Naive thymus-derived CD4-positive, alpha-beta T cell (primary cell): ENCODE measurements at regions not wholly inside any gene's neighbourhood (a gene's known extent, or its start where the extent isn't known, plus 50 kb on each side); places are given as distances from the start of the nearest gene placed in this dataset.
A peak's percentile ranks its signal among the peaks of the same experiment; 100 is the strongest.

Experiments
- ATAC-seq: fragments of 150-1000 bp; cut with Tn5 transposase; 2 replicates; pipeline ENCODE4 v1.10.0; 2021; ENCODE audit warnings: mild to moderate bottlenecking, moderate library complexity
- CTCF ChIA-PET: fragments of 350-600 bp; sonication (Branson Sonifier 250); formaldehyde crosslinking; loops from one replicate; lab custom pipeline; 2021; ENCODE audit warnings: antibody characterized with exemption; lab: Charles Lee
- POLR2A ChIA-PET: fragments of 350-600 bp; sonication (Branson Sonifier 250); formaldehyde crosslinking; loops from one replicate; lab custom pipeline; 2021; ENCODE audit warnings: antibody characterized with exemption, inconsistent platforms; lab: Charles Lee
- DNase-seq, 9 donors: peaks; one replicate each; pipeline versions ENCODE4 v3.0.0 to v3.0.0-alpha.2; 2020 to 2022; ENCODE audit warnings: mixed read lengths in 1 of 9
- H3K27ac ChIP-seq: one replicate; pipeline ENCODE4 v1.7.0; 2013; ENCODE audit warnings: mild to moderate bottlenecking, low read depth, low read length, moderate library complexity
- H3K27me3 ChIP-seq, 2 donors: one replicate each; pipeline ENCODE4 v1.7.0; 2013; ENCODE audit warnings: low read length in 2 of 2, mild to moderate bottlenecking in 2 of 2, moderate library complexity in 2 of 2; ENCODE audit not compliant: control insufficient read depth in 2 of 2, insufficient read depth in 2 of 2
- H3K36me3 ChIP-seq, 3 experiments: 1 replicate in 2 of 3; 2 replicates in 1 of 3; pipeline ENCODE4 v1.7.0; 2013; ENCODE audit warnings: low read length in 3 of 3, mild to moderate bottlenecking in 3 of 3, moderate library complexity in 1 of 3; ENCODE audit not compliant: insufficient read depth in 3 of 3, control insufficient read depth in 2 of 3
- H3K4me1 ChIP-seq, 2 donors: one replicate each; pipeline ENCODE4 v1.7.0; 2013; ENCODE audit warnings: low read length in 2 of 2, mild to moderate bottlenecking in 2 of 2, moderate library complexity in 1 of 2; ENCODE audit not compliant: control insufficient read depth in 2 of 2, insufficient read depth in 2 of 2
- H3K4me3 ChIP-seq: 2 replicates; pipeline ENCODE4 v1.7.0; 2013; ENCODE audit warnings: mild to moderate bottlenecking, low read length
- H3K9me3 ChIP-seq, 3 experiments: 1 replicate in 2 of 3; 2 replicates in 1 of 3; pipeline ENCODE4 v1.7.0; 2013; ENCODE audit warnings: low read length in 3 of 3; ENCODE audit not compliant: control insufficient read depth in 2 of 3
- H3K27ac Mint-ChIP-seq, 9 donors: one replicate each; pipeline ENCODE4 v1.8.0; 2020 to 2022; ENCODE audit warnings: mixed read lengths in 9 of 9, mild to moderate bottlenecking in 8 of 9, moderate library complexity in 5 of 9, inconsistent platforms in 2 of 9
- H3K27me3 Mint-ChIP-seq, 5 donors: one replicate each; pipeline ENCODE4 v1.8.0; 2021 to 2022; ENCODE audit warnings: mixed read lengths in 5 of 5, mild to moderate bottlenecking in 1 of 5
- H3K36me3 Mint-ChIP-seq, 5 donors: one replicate each; pipeline ENCODE4 v1.8.0; 2020 to 2022; ENCODE audit warnings: mixed read lengths in 5 of 5, mild to moderate bottlenecking in 3 of 5, inconsistent platforms in 1 of 5
- H3K4me1 Mint-ChIP-seq, 7 donors: one replicate each; pipeline ENCODE4 v1.8.0; 2020 to 2022; ENCODE audit warnings: mixed read lengths in 7 of 7, mild to moderate bottlenecking in 3 of 7, inconsistent platforms in 1 of 7
- H3K4me3 Mint-ChIP-seq, 10 donors: one replicate each; pipeline ENCODE4 v1.8.0; 2020 to 2022; ENCODE audit warnings: mild to moderate bottlenecking in 10 of 10, mixed read lengths in 10 of 10, moderate library complexity in 6 of 10, inconsistent platforms in 2 of 10
- H3K9me3 Mint-ChIP-seq, 11 donors: one replicate each; pipeline ENCODE4 v1.8.0; 2020 to 2022; ENCODE audit warnings: mixed read lengths in 11 of 11, mild to moderate bottlenecking in 4 of 11, inconsistent platforms in 1 of 11, moderate library complexity in 1 of 11
- intact Hi-C, 2 donors: fragments of 100-400 bp; cut with micrococcal nuclease; formaldehyde crosslinking; loops; one replicate each; pipeline ENCODE4 v1.15.1; 2023

DNA sequence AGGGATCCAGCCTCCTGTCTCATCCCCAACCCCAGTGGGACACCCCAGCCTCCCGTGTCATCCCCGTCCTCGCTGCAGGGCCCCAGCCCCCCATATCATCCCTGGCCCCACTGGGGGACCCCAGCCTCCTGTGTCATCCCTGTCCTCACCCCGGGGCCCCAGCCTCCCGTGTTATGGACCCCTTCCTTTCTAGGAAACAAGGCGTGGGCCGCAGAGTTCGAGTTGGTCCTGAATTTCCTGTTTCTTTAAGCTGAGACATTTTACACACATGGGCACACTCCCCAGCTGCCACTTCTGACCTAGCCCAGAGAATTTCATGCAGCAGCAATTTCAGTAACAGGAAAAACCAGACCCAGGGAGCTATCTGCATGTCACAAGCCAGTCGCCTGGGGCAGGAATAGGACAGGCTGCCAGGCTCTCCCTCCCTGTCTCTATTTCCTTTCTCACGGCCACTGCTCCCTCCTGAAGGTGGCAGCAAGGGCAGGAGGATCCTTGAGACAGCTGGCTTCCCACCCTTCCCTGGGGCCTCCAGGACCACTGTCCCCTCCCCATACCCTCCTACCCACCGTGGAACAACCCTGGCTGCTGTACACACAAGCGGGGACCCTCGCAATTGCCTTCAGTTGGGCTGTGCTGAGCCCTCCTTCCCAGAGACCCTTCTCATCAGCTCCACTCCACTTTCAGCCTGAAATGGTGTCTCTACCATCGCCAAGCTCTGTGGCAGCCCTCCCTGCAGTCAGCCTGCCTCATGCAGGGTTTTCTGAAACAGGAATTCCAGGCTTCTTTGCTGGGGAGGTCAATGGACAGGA is 141.9 kb upstream of the ID2 start:
- Mint-ChIP-seq H3K27me3 (no peaks in the 10 kb centered on the region), H3K36me3 (no peaks in the 10 kb centered on the region), H3K9me3 (no peaks in the 10 kb centered on the region), H3K4me3 (peak overlapping the region in 2 of 10 donors; percentile 23 to 56), H3K4me1 (peaks cover 10 to 83% (median 35%) of the 10 kb centered on the region in 7 donors), H3K27ac (peak overlapping the region in 1 of 9 donors; percentile 80)
- Histone ChIP-seq H3K27me3 (no peaks in the 10 kb centered on the region), H3K4me1 (peaks cover 0 to 48% of the 10 kb centered on the region in 2 donors), H3K9me3 (no peaks in the 10 kb centered on the region), H3K4me3 (no peak overlapping the region), H3K36me3 (no peaks in the 10 kb centered on the region), H3K27ac (no peak overlapping the region)
- DNase-seq (no peak), ATAC-seq (no peak)
- intact Hi-C loops: loop anchor here in 1 of 2 donors (5.0 to 10.0 kb wide), 5 partner anchors 68 to 1085 kb away; no protein-coding TSS in a partner anchor
- CTCF ChIA-PET: interaction anchor here (0.7 kb wide), 1 partner anchor 123 kb away, joined by 3 read pairs; no protein-coding TSS in a partner anchor
- POLR2A ChIA-PET: no interaction called here

DNA sequence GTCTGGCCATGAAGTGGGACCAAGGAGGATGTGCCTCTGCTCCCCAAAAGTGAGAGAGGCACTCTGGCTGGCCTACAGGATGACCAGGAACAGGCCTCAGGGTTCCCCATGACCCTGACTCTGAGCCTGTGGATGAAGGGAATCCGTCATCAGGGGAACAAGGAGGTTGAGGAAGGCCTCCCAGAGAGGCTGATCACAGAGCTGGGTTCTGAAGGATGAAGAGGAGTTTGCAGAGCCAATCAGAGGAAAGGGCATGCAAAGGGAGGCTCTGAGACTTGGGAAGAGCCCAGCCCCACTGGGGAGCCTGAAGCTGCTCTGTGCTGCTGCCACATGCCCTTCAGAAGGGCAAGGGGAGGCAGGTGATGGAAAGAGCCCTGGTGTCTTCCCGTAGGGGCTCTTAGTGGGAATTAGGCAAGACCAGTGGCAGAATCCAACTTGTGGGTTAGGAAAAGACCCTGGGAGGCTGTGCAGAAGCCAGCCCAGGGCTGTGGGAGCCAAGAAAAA is 141.3 kb upstream of the ID2 start:
- intact Hi-C loops: loop anchor here in 1 of 2 donors (5.0 to 10.0 kb wide), 5 partner anchors 68 to 1086 kb away; no protein-coding TSS in a partner anchor
- ChIA-PET POLR2A (no interaction called here), CTCF (no interaction called here)
- peak overlapping the region in 1 of 9 donors; percentile 80 for H3K27ac Mint-ChIP-seq
- Histone ChIP-seq H3K36me3 (no peaks in the 10 kb centered on the region), H3K4me3 (no peak overlapping the region), H3K9me3 (no peaks in the 10 kb centered on the region), H3K4me1 (peaks cover 0 to 54% of the 10 kb centered on the region in 2 donors), H3K27ac (no peak overlapping the region), H3K27me3 (no peaks in the 10 kb centered on the region)
- ATAC-seq (no peak), DNase-seq (no peak)
- H3K9me3 Mint-ChIP-seq: no peaks in the 10 kb centered on the region
- H3K36me3 Mint-ChIP-seq: no peaks in the 10 kb centered on the region
- peak overlapping the region in 2 of 10 donors; percentile 23 to 56 for H3K4me3 Mint-ChIP-seq
- no peaks in the 10 kb centered on the region for H3K27me3 Mint-ChIP-seq
- peaks cover 17 to 88% (median 39%) of the 10 kb centered on the region in 7 donors for H3K4me1 Mint-ChIP-seq

DNA sequence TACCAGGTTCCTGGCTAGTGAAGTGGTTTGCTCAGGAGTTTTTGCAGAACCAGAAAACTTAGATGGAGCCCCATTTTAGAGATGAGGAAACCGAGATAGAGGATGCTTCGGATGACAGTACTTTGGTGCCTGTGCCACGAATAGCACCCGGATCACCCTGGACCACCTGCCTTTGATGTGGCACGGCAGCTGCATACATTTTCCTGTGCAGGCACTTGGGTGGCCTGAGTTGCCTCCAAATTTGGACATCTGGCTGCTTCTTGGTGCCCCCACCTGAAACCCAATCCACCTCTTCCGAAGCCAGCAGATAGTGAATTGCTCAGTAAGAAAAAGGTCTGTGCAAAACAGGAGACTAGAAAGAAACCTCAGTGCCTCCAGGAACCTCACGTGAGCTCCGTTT is 140.6 kb upstream of the ID2 start:
- peaks cover 0 to 58% of the 10 kb centered on the region in 2 donors for H3K4me1 ChIP-seq
- DNase-seq (no peak), ATAC-seq (no peak)
- H3K27ac ChIP-seq: no peak overlapping the region
- intact Hi-C loops: loop anchor here in 1 of 2 donors (5.0 to 10.0 kb wide), 5 partner anchors 69 to 1086 kb away; no protein-coding TSS in a partner anchor
- H3K36me3 ChIP-seq: no peaks in the 10 kb centered on the region
- ChIA-PET POLR2A (no interaction called here), CTCF (no interaction called here)
- Mint-ChIP-seq H3K4me1 (peaks cover 18 to 87% (median 42%) of the 10 kb centered on the region in 7 donors), H3K27me3 (no peaks in the 10 kb centered on the region), H3K27ac (peak overlapping the region in 2 of 9 donors; percentile 0 to 80), H3K9me3 (no peaks in the 10 kb centered on the region), H3K36me3 (no peaks in the 10 kb centered on the region), H3K4me3 (peak overlapping the region in 1 of 10 donors; percentile 56)
- H3K4me3 ChIP-seq: no peak overlapping the region
- H3K27me3 ChIP-seq: no peaks in the 10 kb centered on the region
- H3K9me3 ChIP-seq: no peaks in the 10 kb centered on the region

DNA sequence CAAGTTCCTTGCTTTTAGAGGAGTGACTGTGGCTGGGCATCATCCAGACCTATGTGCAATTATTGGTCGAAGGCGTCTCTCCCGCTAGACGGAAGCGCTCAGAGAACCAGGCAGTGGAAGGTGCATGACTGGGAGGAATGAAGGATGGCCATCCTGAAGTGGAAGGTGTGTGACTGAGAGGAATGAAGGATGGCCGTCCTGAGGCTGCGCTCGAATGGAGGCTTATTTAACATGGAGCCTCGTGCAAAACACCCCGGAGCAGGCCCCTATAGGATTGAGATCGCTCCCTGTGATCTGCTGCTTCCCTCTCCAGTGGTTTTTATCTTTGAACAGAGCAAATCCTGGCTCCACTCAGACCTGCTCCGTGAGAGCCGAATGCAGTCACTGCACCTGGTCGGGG is 140.2 kb upstream of the ID2 start:
- CTCF ChIA-PET: no interaction called here

DNA sequence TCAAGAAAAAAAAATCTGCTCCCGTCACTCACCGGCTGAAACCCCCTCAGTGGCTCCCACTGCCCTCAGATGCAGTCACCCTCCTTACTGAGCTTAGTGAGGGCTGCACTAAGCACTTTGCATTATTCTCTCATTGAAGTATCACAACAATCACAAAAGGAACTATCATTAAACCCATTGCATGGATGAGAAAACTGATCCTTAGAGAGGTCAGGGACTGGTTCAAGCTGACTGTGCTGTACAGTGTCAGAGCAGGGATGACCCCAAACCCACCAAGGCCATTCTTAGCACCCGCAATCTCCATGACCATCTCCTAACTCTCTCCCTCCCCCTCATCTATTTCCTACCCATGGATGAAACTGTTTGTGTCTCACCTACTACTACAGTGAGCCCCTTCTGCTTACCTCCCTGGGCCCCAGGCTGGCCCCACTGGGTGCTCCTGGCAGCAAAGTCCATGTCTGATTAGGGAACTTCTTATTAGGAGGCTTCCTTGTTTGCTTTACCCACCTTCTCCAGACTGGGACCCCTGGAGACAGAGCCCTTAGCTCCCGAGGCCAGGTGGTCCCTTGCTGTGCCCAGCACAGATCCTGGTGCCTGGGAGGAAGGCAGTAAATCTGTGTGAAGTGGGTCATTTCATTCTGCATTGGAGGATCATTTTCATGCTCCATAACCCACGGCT is 139.3 kb upstream of the ID2 start:
- Mint-ChIP-seq H3K4me3 (peak overlapping the region in 1 of 10 donors; percentile 72), H3K27ac (peak overlapping the region in 1 of 9 donors; percentile 97), H3K27me3 (no peaks in the 10 kb centered on the region), H3K4me1 (peaks cover 31 to 89% (median 53%) of the 10 kb centered on the region in 7 donors), H3K9me3 (peaks cover 0 to 3% (median 0%) of the 10 kb centered on the region in 11 donors), H3K36me3 (peaks cover 0 to 2% (median 0%) of the 10 kb centered on the region in 5 donors)
- Histone ChIP-seq H3K27me3 (no peaks in the 10 kb centered on the region), H3K9me3 (no peaks in the 10 kb centered on the region), H3K27ac (no peak overlapping the region), H3K4me1 (peaks cover 10 to 62% of the 10 kb centered on the region in 2 donors), H3K4me3 (no peak overlapping the region), H3K36me3 (no peaks in the 10 kb centered on the region)
- no peak for ATAC-seq
- intact Hi-C loops: loop anchor here in 1 of 2 donors (1.0 to 10.0 kb wide), 11 partner anchors 27 to 1340 kb away; no protein-coding TSS in a partner anchor
- POLR2A ChIA-PET: interaction anchor here (0.7 kb wide), 1 partner anchor 1801 kb away, joined by 4 read pairs; no protein-coding TSS in a partner anchor
- DNase-seq: no peak
- CTCF ChIA-PET: no interaction called here

More for the DNA sequence above, 140.2 kb upstream of the ID2 start:
- H3K4me1 Mint-ChIP-seq: peaks cover 23 to 87% (median 46%) of the 10 kb centered on the region in 7 donors
- no peaks in the 10 kb centered on the region for H3K36me3 Mint-ChIP-seq
- POLR2A ChIA-PET: no interaction called here
- no peak for ATAC-seq
- Histone ChIP-seq H3K36me3 (no peaks in the 10 kb centered on the region), H3K9me3 (no peaks in the 10 kb centered on the region), H3K4me1 (peaks cover 4 to 62% of the 10 kb centered on the region in 2 donors), H3K27me3 (no peaks in the 10 kb centered on the region), H3K27ac (no peak overlapping the region), H3K4me3 (no peak overlapping the region)
- peak overlapping the region in 2 of 9 donors; percentile 0 to 79 for H3K27ac Mint-ChIP-seq
- peak overlapping the region in 1 of 10 donors; percentile 43 for H3K4me3 Mint-ChIP-seq
- DNase-seq: no peak
- intact Hi-C loops: loop anchor here in 1 of 2 donors (2.0 to 10.0 kb wide), 6 partner anchors 69 to 1339 kb away; no protein-coding TSS in a partner anchor
- no peaks in the 10 kb centered on the region for H3K27me3 Mint-ChIP-seq
- H3K9me3 Mint-ChIP-seq: no peaks in the 10 kb centered on the region

DNA sequence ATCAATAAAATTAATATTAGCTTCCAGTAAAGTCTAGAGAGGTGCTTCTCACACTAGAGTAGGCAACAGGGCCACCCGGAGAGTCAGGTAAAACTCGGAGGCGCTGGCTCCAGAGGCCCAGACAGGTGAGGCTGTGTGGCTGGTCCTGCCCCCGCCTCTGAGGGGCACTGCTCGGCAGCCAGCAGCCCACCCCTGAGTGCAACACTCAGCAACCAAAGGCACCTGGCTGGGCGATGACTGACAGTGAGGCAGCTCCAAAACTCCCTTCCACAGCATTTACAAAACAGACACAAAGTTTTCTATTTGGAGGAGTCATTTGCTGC is 138.8 kb upstream of the ID2 start:
- ATAC-seq: peak; percentile 2
- Mint-ChIP-seq H3K4me1 (peaks cover 32 to 91% (median 53%) of the 10 kb centered on the region in 7 donors), H3K9me3 (peaks cover 0 to 3% (median 0%) of the 10 kb centered on the region in 11 donors), H3K27ac (peak overlapping the region in 1 of 9 donors; percentile 97), H3K4me3 (peak overlapping the region in 1 of 10 donors; percentile 72), H3K27me3 (no peaks in the 10 kb centered on the region), H3K36me3 (peaks cover 0 to 3% (median 0%) of the 10 kb centered on the region in 5 donors)
- peak in 1 of 9 donors; percentile 65 for DNase-seq
- intact Hi-C loops: loop anchor here in 1 of 2 donors (1.0 to 10.0 kb wide), 11 partner anchors 28 to 1340 kb away; no protein-coding TSS in a partner anchor
- Histone ChIP-seq H3K27me3 (no peaks in the 10 kb centered on the region), H3K4me3 (peak overlapping the region; percentile 18), H3K9me3 (no peaks in the 10 kb centered on the region), H3K4me1 (peaks cover 10 to 62% of the 10 kb centered on the region in 2 donors), H3K36me3 (no peaks in the 10 kb centered on the region), H3K27ac (no peak overlapping the region)
- ChIA-PET POLR2A (no interaction called here), CTCF (no interaction called here)
